ENCODE measurements at regions not wholly inside any gene's neighbourhood (a gene's known extent, or its start where the extent isn't known, plus 50 kb on each side); places are given as distances from the start of the nearest gene placed in this dataset.

GRCh38 chr10:10460451-10460850 lies 557.2 kb upstream of the CELF2 start:
- Mint-ChIP-seq H3K36me3 (ENCODE audit: low read depth, unreplicated experiment) (no peaks in the 10 kb centered on the region), H3K27ac (ENCODE audit: unreplicated experiment) (no peak overlapping the region), H3K9me3 (ENCODE audit: unreplicated experiment) (no peaks in the 10 kb centered on the region), H3K27me3 (ENCODE audit: unreplicated experiment) (no peaks in the 10 kb centered on the region), H3K4me1 (ENCODE audit: unreplicated experiment) (peaks cover 10% of the 10 kb centered on the region), H3K4me3 (ENCODE audit: unreplicated experiment) (no peak overlapping the region)
- no peak for DNase-seq (ENCODE audit: low spot score)
- TF ChIP-seq CTCF (IDR thresholded peaks at IDR 0.05; ENCODE audit: unreplicated experiment): no peak

DNA sequence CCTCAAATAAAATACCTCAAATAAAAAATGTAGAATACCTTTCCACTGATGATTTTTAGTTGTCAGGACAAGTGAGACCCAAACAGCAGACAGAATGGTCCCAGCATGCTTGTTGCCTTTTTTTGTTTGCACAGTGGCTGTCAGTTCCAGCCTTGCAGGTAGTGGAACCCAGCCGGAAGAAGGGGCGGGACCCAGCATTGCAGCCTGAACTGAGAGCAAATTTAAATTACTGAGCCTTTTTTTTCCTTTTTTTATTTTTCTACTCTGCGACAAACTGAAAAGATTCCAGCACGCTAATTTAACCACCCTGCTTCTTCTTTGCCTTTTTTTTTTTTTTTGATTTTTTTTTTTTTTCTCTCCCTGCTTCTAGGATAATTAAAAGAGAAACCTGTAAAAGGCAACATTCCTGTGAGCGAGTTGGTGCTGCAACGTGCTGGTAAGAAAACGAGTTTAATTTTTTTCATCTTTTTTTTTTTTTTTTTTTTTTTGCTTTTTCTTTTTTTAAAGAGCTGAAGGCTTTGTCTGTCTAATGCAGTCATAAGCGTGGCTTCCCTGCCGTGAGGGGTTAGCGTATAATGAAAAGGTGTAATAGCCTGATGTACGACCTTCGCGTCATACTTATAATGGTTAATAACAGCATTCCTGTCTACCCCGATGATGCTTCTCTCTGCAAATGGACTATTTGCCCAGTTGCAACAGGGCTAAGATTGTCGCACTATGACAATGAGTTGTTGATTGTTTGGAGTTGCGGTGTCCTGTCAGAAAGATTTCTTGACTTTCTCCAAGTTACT lies 555.3 kb upstream of the CELF2 start:
- Mint-ChIP-seq H3K27me3 (ENCODE audit: unreplicated experiment) (no peaks in the 10 kb centered on the region), H3K27ac (ENCODE audit: unreplicated experiment) (no peak overlapping the region), H3K4me1 (ENCODE audit: unreplicated experiment) (peaks cover 10% of the 10 kb centered on the region), H3K4me3 (ENCODE audit: unreplicated experiment) (no peak overlapping the region), H3K9me3 (ENCODE audit: unreplicated experiment) (no peaks in the 10 kb centered on the region), H3K36me3 (ENCODE audit: low read depth, unreplicated experiment) (no peaks in the 10 kb centered on the region)
- no peak for DNase-seq (ENCODE audit: low spot score)
- no peak for TF ChIP-seq CTCF (IDR thresholded peaks at IDR 0.05; ENCODE audit: unreplicated experiment)

DNA sequence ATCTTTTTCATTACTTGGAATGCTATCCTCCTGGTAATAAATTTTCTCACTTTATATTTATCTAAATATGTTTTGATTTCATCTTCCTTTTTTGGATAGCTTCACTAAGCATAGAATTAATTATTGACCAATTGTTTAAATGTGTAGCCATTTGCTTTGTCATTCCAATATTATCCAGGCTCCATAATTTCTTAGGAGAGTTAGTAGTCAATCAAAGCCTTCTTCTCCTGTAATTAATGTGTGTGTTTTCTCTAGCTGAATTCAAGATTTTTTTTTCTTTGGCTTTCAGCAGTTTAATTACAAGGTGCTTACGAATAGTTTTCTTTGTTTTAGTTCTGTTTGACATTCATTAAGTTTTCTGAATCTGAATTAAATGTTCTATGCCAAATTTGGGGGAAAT lies 545.9 kb upstream of the CELF2 start:
- no peaks in the 10 kb centered on the region for H3K27me3 Mint-ChIP-seq (ENCODE audit: unreplicated experiment)
- no peak overlapping the region for H3K27ac Mint-ChIP-seq (ENCODE audit: unreplicated experiment)
- no peak for TF ChIP-seq CTCF (IDR thresholded peaks at IDR 0.05; ENCODE audit: unreplicated experiment)
- no peak for DNase-seq (ENCODE audit: low spot score)
- H3K4me3 Mint-ChIP-seq (ENCODE audit: unreplicated experiment): no peak overlapping the region
- H3K4me1 Mint-ChIP-seq (ENCODE audit: unreplicated experiment): no peaks in the 10 kb centered on the region
- no peaks in the 10 kb centered on the region for H3K9me3 Mint-ChIP-seq (ENCODE audit: unreplicated experiment)
- no peaks in the 10 kb centered on the region for H3K36me3 Mint-ChIP-seq (ENCODE audit: low read depth, unreplicated experiment)

DNA sequence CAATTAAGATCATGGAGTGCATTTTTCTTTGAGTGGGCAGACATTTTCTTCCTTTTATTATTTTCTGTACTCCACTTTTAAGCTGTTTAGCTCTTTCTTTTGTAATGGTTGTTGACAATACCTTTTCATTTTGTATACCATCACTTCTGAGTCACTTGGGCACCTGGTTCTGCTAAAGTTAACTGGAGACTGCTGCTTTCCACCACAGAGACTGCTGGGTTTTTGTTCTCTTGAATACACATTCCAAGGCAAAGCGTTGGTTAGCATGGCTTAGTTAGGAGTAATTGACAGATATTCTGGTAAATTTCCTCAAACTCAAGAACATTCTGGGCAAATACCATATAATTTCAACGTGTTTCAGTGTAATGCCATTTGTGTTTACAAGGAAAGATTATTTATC lies 541.9 kb upstream of the CELF2 start:
- H3K36me3 Mint-ChIP-seq (ENCODE audit: low read depth, unreplicated experiment): no peaks in the 10 kb centered on the region
- no peak overlapping the region for H3K4me3 Mint-ChIP-seq (ENCODE audit: unreplicated experiment)
- H3K27ac Mint-ChIP-seq (ENCODE audit: unreplicated experiment): no peak overlapping the region
- DNase-seq (ENCODE audit: low spot score): no peak
- no peaks in the 10 kb centered on the region for H3K4me1 Mint-ChIP-seq (ENCODE audit: unreplicated experiment)
- no peak for TF ChIP-seq CTCF (IDR thresholded peaks at IDR 0.05; ENCODE audit: unreplicated experiment)
- H3K9me3 Mint-ChIP-seq (ENCODE audit: unreplicated experiment): no peaks in the 10 kb centered on the region
- no peaks in the 10 kb centered on the region for H3K27me3 Mint-ChIP-seq (ENCODE audit: unreplicated experiment)

DNA sequence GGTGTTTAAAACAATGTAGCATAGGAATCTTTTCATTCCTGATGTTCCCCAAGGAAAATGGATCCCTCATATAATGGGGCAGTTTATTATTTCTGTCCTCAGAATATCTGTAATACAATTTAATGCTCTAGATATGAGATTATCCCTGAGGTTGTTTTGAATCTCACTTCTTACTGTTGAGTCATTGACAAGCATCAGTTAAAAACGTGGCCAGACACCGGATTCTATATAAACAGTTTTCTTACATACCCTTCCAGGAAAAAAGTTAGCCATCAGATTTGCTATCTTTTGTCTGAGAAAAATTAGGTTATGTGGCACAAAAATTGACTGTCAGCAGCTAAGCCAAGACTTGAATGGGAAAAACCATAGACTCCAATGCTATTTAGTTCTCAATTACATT lies 539.8 kb upstream of the CELF2 start:
- Mint-ChIP-seq H3K36me3 (ENCODE audit: low read depth, unreplicated experiment) (no peaks in the 10 kb centered on the region), H3K4me3 (ENCODE audit: unreplicated experiment) (no peak overlapping the region), H3K27ac (ENCODE audit: unreplicated experiment) (no peak overlapping the region), H3K27me3 (ENCODE audit: unreplicated experiment) (no peaks in the 10 kb centered on the region), H3K4me1 (ENCODE audit: unreplicated experiment) (peaks cover 4% of the 10 kb centered on the region), H3K9me3 (ENCODE audit: unreplicated experiment) (no peaks in the 10 kb centered on the region)
- no peak for TF ChIP-seq CTCF (IDR thresholded peaks at IDR 0.05; ENCODE audit: unreplicated experiment)
- no peak for DNase-seq (ENCODE audit: low spot score)
